K562 (cell line): ENCODE measurements at regions not wholly inside any gene's neighbourhood (a gene's known extent, or its start where the extent isn't known, plus 50 kb on each side); places are given as distances from the start of the nearest gene placed in this dataset.

Experiments used
- ATAC-seq: fragments of 200-7000 bp; cut with Tn5 transposase; 3 replicates; pipeline ENCODE4 v1.9.1; 2020; ENCODE audit warnings: moderate library complexity
- BruUV-seq: library from RNA; stranded (reverse); fragments of 400-500 nt; replicated peaks from 2 replicates; lab custom pipeline; 2021; lab: Mats Ljungman, UMichigan
- CTCF ChIA-PET: fragments of 300-600 bp; formaldehyde crosslinking; extraction: SDS; loops from one replicate; lab custom pipeline; 2021; ENCODE audit warnings: low intra/inter-chr PET ratio; lab: Yijun Ruan, JAX
- POLR2A ChIA-PET: fragments of 300-600, 350-650 bp; sonication (Branson Sonifier 250); formaldehyde crosslinking; extraction: SDS; loops from one replicate; lab custom pipeline; 2021; ENCODE audit warnings: antibody characterized with exemption, inconsistent platforms; lab: Yijun Ruan, JAX
- DNase-seq, 4 experiments: peaks; one replicate each; pipeline versions ENCODE4 v3.0.0 to v3.0.0-alpha.2; 2011 to 2018; ENCODE audit warnings: low spot score in 3 of 4, mixed read lengths in 3 of 4; ENCODE audit errors: extremely low read depth in 1 of 4
- FAIRE-seq: peaks from 2 replicates; lab custom pipeline; 2011; peaks lifted over from hg19 to GRCh38; lab: Jason Lieb, UNC
- H2AFZ ChIP-seq: 2 replicates; pipeline ENCODE4 v1.6.0; 2011; ENCODE audit warnings: low read depth, low read length, control low read depth, inconsistent platforms
- H3K27ac ChIP-seq: fragments of 200-600 bp; 3 replicates; pipeline ENCODE4 v1.8.0; 2011; ENCODE audit warnings: low read depth, mild to moderate bottlenecking, control low read depth, inconsistent platforms, low read length, moderate library complexity, mixed read lengths; ENCODE audit errors: extremely low read depth
- H3K27me3 ChIP-seq, 2 experiments: fragments of 300-600 bp in 1 of 2; 2 replicates in 1 of 2; 3 replicates in 1 of 2; pipeline versions ENCODE4 v1.6.0 to v1.8.0; 2011; ENCODE audit warnings: inconsistent platforms in 2 of 2, low read length in 2 of 2, mild to moderate bottlenecking in 1 of 2, mixed read lengths in 1 of 2, moderate library complexity in 1 of 2; ENCODE audit not compliant: control insufficient read depth in 2 of 2, insufficient read depth in 2 of 2
- H3K36me3 ChIP-seq: fragments of 300-600 bp; 3 replicates; pipeline ENCODE4 v1.8.0; 2011; ENCODE audit warnings: mild to moderate bottlenecking, low read length, inconsistent platforms; ENCODE audit not compliant: control insufficient read depth, insufficient read depth
- H3K4me1 ChIP-seq, 2 experiments: fragments of 200-600 bp in 1 of 2; replicated peaks in 1 of 2; 2 replicates in 1 of 2; 3 replicates in 1 of 2; pipeline versions ENCODE4 v1.5.1 to v1.8.0; 2011; ENCODE audit warnings: inconsistent platforms in 2 of 2, low read length in 2 of 2, mild to moderate bottlenecking in 1 of 2, mixed read lengths in 1 of 2, moderate library complexity in 1 of 2; ENCODE audit not compliant: control insufficient read depth in 2 of 2, insufficient read depth in 2 of 2
- H3K4me2 ChIP-seq: 2 replicates; pipeline ENCODE4 v1.6.1; 2011; ENCODE audit warnings: low read length, control low read depth, inconsistent platforms, mixed read lengths; ENCODE audit not compliant: insufficient read depth
- H3K4me3 ChIP-seq: fragments of 200-600 bp; sonication (generic), shearing (Covaris generic); 2 replicates; pipeline ENCODE4 v1.5.1; 2016; ENCODE audit warnings: control low read depth, inconsistent platforms
- H3K79me2 ChIP-seq: fragments of 200-600 bp; 3 replicates; pipeline ENCODE4 v1.8.0; 2011; ENCODE audit warnings: low read length, inconsistent platforms; ENCODE audit not compliant: control insufficient read depth, insufficient read depth
- H3K9ac ChIP-seq, 2 experiments: 2 replicates each; pipeline versions ENCODE4 v1.6.0 to v1.6.1; 2011; ENCODE audit warnings: low read depth in 2 of 2, low read length in 2 of 2, control low read depth in 1 of 2, inconsistent platforms in 1 of 2, mild to moderate bottlenecking in 1 of 2, mixed read lengths in 1 of 2; ENCODE audit not compliant: insufficient read depth in 1 of 2
- H3K9me1 ChIP-seq: one replicate; pipeline ENCODE4 v1.6.0; 2011; ENCODE audit warnings: inconsistent platforms, mild to moderate bottlenecking, low read length, moderate library complexity; ENCODE audit not compliant: control insufficient read depth, insufficient read depth
- H3K9me3 ChIP-seq: replicated peaks from 2 replicates; pipeline ENCODE4 v1.5.1; 2011; ENCODE audit warnings: low read depth, low read length, inconsistent platforms; ENCODE audit not compliant: control insufficient read depth, insufficient read depth
- H4K20me1 ChIP-seq: replicated peaks from 2 replicates; pipeline ENCODE4 v1.6.1; 2011; ENCODE audit warnings: low read length, inconsistent platforms, mixed read lengths; ENCODE audit not compliant: control insufficient read depth, insufficient read depth
- MCM2 ChIP-seq: fragments of 450-650 bp; IDR thresholded peaks from 2 replicates; pipeline ENCODE4 v1.6.1; 2017; ENCODE audit warnings: low read depth, mild to moderate bottlenecking
- PRMT5 ChIP-seq: sonication (generic); formaldehyde crosslinking; IDR thresholded peaks from 2 replicates; pipeline ENCODE4 v1.5.0; 2020; ENCODE audit warnings: missing genetic modification reagents
- WGBS: fragments of 100-300 bp; shearing (Covaris generic); methylation state at CpG from one replicate; pipeline ENCODE4 v1.1.6; 2016; ENCODE audit warnings: low coverage, mixed read lengths; ENCODE audit not compliant: insufficient coverage; ENCODE audit errors: missing lambda C conversion rate; 5-methylcytosine and 5-hydroxymethylcytosine counted together
- in situ Hi-C: fragments of 300-500 bp; cut with MboI; formaldehyde crosslinking; loops from 4 replicates; pipeline ENCODE4 v1.15.0; 2018; ENCODE audit warnings: inconsistent platforms, mixed read lengths
- intact Hi-C: fragments of 100-400 bp; cut with micrococcal nuclease; formaldehyde crosslinking; loops from 2 replicates; pipeline ENCODE4 v1.14.2; 2022
- TF ChIP-seq, protein P1 (sequence below): fragments of 450-650 bp; IDR thresholded peaks from 2 replicates; pipeline ENCODE4 v1.6.1; 2016; ENCODE audit warnings: mild to moderate bottlenecking
- TF ChIP-seq, protein P2 (sequence below): fragments of 450-650 bp; IDR thresholded peaks from 2 replicates; pipeline ENCODE4 v1.6.1; 2016

DNA sequence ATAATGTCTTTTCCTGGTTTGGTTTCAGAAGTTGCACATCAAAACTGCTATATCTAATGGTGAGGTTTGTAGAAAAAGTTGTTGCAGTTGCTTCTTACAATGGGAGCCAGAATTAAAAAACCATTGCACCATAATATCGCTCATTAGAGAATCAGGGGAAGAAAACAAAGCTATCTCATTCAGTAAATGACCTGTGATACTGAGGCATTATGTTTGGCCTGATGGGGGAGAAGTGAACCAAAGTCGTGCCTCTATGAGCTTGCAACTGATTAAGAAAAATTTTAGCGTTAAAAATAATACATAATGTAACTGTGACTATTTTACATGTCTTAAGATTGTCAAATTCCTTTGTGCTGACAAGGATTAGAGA lies 60.2 kb upstream of the ARHGEF26 start (continued):
- TF ChIP-seq, protein P1, sequence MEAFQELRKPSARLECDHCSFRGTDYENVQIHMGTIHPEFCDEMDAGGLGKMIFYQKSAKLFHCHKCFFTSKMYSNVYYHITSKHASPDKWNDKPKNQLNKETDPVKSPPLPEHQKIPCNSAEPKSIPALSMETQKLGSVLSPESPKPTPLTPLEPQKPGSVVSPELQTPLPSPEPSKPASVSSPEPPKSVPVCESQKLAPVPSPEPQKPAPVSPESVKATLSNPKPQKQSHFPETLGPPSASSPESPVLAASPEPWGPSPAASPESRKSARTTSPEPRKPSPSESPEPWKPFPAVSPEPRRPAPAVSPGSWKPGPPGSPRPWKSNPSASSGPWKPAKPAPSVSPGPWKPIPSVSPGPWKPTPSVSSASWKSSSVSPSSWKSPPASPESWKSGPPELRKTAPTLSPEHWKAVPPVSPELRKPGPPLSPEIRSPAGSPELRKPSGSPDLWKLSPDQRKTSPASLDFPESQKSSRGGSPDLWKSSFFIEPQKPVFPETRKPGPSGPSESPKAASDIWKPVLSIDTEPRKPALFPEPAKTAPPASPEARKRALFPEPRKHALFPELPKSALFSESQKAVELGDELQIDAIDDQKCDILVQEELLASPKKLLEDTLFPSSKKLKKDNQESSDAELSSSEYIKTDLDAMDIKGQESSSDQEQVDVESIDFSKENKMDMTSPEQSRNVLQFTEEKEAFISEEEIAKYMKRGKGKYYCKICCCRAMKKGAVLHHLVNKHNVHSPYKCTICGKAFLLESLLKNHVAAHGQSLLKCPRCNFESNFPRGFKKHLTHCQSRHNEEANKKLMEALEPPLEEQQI = no peak
- no peak for TF ChIP-seq MCM2
- TF ChIP-seq, all 486 proteins: peak for 0

DNA sequence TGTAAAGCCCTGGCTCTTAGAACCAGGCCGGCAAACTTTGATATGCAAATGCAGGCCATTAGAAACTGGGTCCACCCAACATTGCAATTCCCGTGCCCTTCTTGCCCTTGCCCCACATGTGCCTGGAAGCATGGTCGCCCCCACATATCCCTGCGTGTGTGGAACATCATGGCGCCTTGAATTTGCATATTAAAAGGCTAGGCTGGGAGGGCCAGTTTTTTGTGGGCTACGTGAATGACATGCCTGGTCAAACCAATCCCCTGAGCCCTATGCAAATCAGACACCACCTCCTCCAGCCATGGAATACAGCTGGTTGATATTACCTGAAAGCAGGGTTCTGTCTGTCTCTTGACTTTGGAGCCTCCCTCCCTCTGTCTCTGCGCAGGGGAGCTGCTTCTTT lies 58.7 kb upstream of the ARHGEF26 start:
- ChIA-PET POLR2A (no interaction called here), CTCF (no interaction called here)
- Histone ChIP-seq H3K9me1 (no peaks in the 10 kb centered on the region), H4K20me1 (no peaks in the 10 kb centered on the region), H3K9me3 (no peaks in the 10 kb centered on the region), H3K9ac (no peak overlapping the region), H3K4me1 (no peaks in the 10 kb centered on the region), H3K36me3 (no peaks in the 10 kb centered on the region), H3K79me2 (no peaks in the 10 kb centered on the region), H3K4me3 (no peak overlapping the region), H2AFZ (0 out of 2 replicates have a peak overlapping the region, but pooled peaks have one; percentile 14), H3K27ac (no peak overlapping the region), H3K27me3 (no peaks in the 10 kb centered on the region), H3K4me2 (no peak overlapping the region)
- WGBS = 0% methylated on average over 7 of the region's 7 CpGs
- ATAC-seq (no peak; the same call in 2 of the 3 replicates), DNase-seq (peak in 1 of 4 experiments; percentile 1), FAIRE-seq (no peak)
- TF ChIP-seq PRMT5 (CRISPR knock-in tag) = no peak
- TF ChIP-seq, protein P2, sequence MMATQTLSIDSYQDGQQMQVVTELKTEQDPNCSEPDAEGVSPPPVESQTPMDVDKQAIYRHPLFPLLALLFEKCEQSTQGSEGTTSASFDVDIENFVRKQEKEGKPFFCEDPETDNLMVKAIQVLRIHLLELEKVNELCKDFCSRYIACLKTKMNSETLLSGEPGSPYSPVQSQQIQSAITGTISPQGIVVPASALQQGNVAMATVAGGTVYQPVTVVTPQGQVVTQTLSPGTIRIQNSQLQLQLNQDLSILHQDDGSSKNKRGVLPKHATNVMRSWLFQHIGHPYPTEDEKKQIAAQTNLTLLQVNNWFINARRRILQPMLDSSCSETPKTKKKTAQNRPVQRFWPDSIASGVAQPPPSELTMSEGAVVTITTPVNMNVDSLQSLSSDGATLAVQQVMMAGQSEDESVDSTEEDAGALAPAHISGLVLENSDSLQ = peak; percentile 64; the same call in 1 of the 2 replicates
- BruUV-seq = no TSS peak
- intact Hi-C loops (no loop called here), in situ Hi-C loops (no loop called here)
